Skin of body (tissue), 1 donor: ENCODE measurements at regions not wholly inside any gene's neighbourhood (a gene's known extent, or its start where the extent isn't known, plus 50 kb on each side); places are given as distances from the start of the nearest gene placed in this dataset.
"Not testable (repeated sequence)": the region's sequence is repeated elsewhere in the genome, so short reads cannot be mapped to it uniquely, and the experiment has no call there.

Experiments
- DNase-seq: peaks from one replicate; lab custom pipeline; 2025; lab: John Stamatoyannopoulos, UW

DNA sequence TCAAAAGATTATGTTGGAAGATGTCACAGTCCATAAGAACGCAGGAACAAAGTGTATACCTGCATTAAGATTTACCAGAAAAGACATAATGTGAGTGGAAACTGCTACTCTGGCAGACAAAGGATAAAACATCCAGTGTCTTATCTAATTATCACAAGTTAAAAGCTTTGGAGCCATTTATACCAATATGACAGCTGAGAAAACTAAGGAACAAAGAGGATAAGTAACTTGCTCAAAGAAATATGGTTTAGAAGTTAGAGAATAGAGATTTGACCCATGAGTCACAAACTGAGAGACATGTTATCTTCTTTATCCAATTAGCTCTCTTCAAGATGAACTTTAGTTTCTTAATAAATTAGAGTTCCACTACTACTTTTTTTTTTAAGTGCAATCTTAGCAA is 1473.7 kb downstream of the OTOL1 start:
- DNase-seq, result no peak

DNA sequence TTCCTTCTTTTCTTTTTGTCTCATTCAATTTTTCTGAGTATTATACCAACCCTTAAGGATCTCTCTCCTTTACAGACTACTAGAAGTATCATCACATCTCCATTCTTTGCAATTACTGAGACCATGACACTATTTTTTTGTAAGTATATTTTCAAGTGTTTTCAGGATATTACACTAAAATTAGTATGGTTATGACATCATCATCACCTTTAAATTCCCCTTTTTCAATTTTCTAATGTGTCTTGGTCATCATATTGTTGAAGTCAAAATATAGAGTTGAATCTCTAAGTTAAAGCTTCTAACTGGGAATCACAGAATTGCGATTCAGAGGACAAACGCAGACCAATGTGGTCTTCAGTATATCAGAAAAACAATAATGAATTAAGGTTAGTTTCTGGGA is 1475.1 kb downstream of the OTOL1 start:
- no peak for DNase-seq

GRCh38 chr3:162973428-162973917 is 1476.9 kb downstream of the OTOL1 start:
- no peak for DNase-seq

DNA sequence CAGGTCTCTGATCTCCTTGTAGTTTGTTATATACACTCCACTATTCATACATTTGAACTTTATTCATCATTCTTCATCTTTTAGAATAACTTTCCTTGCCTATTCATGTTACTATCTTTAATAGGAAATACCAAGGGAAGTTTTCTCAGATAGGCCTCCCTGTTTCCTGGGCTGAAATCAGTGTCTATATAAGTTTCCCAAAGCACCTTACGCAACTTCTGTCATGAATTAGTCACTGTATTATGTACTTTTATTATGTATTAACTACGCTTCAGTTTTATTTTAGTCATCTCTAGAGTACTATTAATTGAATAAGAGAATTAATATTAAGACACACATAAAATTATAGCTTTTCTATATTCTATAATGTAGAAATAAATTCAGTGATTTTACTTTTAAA is 1481.5 kb downstream of the OTOL1 start:
- DNase-seq, result no peak

DNA sequence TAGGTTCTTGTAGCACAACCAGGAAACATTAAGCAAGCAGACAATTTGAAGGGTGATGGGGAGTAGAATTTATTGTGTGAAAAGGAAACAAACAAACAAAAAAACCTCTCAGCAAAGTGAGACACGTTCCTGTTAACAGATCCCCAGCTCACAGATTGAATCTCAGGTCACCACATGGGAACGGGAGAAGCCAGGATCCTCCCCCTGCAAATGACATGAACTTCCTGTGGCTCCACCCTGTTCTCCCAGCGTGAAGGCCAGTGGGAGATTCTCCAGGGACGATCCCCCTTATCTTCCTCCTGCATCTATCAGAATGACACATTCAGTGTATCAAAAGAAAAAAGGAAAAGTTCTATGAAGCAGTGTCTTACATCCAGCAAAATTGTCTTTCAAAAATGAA is 1488.1 kb downstream of the OTOL1 start:
- no peak for DNase-seq

GRCh38 chr3:162987085-162987794 is 1490.6 kb downstream of the OTOL1 start:
- DNase-seq, result not testable (repeated sequence)

DNA sequence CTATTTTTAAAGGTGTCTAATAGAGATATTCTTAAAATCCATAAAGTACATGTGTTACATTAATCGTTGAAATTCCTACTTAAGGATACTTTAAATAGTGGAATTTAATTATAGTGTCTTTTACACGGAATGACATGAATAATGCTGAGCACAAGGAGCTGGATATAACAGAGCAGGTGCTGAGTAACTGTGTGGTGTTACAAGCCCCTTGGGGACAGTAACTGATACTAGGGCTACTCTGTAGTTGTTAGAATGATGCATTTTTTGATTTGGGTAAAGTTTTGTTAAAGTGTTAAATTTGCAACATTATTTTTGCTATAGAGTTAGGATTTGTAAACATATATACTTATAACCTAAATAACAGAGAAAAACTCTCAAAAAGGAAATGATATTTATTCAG is 1496.1 kb downstream of the OTOL1 start:
- DNase-seq, result no peak

- DNase-seq, result no peak
These were observed 1497.6 kb downstream of the OTOL1 start for GRCh38 chr3:162994165-162994564.

DNA sequence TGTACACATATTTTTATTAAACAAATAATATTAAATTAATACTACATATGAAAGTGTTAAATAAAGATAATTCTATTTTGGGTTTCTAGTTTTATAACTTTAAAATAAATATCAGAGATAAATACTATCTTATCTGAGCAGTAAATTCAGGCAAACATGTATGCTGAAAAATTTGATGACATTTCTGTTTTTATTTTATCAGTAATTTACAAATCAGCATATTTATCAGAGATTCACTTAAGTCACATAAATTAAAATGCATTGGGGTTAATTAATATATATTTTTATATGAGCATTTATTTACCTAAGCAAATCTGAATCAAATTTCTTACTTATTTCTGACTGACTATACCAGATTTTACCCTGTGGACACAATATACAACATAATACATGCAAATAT is 1499.8 kb downstream of the OTOL1 start:
- no peak for DNase-seq

DNA sequence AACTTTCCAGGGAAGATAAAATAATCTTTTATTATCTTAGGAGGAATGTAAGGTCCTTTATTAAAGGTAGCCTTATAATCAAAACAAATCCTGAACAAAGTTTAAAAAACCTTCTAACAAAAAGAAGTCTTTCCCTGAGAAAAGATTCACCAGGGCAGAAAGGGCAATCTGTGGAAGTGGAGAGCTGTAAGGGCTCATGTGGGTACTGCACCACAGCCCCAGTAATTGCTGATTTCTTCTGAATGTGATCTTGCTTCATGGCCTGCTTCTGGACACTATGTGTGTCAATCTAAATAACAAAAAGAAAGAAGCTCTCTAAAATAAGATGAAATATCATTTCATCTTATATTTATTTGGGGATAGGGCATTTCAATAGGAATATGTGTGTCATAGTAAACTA is 1501.6 kb downstream of the OTOL1 start:
- no peak for DNase-seq

GRCh38 chr3:163011596-163011995 is 1515.0 kb downstream of the OTOL1 start:
- DNase-seq, result no peak

GRCh38 chr3:163016251-163016650 is 1519.6 kb downstream of the OTOL1 start:
- DNase-seq, result no peak

GRCh38 chr3:163018067-163018466 is 1521.5 kb downstream of the OTOL1 start:
- no peak for DNase-seq

GRCh38 chr3:163018664-163019063 is 1522.1 kb downstream of the OTOL1 start:
- no peak for DNase-seq

GRCh38 chr3:163019260-163019659 is 1522.7 kb downstream of the OTOL1 start:
- DNase-seq, result no peak

- no peak for DNase-seq
These were observed 1537.0 kb downstream of the OTOL1 start for GRCh38 chr3:163033652-163034051.

- DNase-seq, result no peak
These were observed 1543.0 kb downstream of the OTOL1 start for GRCh38 chr3:163039636-163040035.

- no peak for DNase-seq
These were observed 1546.5 kb downstream of the OTOL1 start for GRCh38 chr3:163043074-163043473.

GRCh38 chr3:163045945-163046344 is 1549.3 kb downstream of the OTOL1 start:
- DNase-seq, result no peak

- no peak for DNase-seq
These were observed 1552.3 kb downstream of the OTOL1 start for GRCh38 chr3:163048881-163049280.

- no peak for DNase-seq
These were observed 1560.4 kb downstream of the OTOL1 start for GRCh38 chr3:163056874-163057497.

- no peak for DNase-seq
These were observed 1561.6 kb downstream of the OTOL1 start for GRCh38 chr3:163058031-163058854.
